ENCODE measurements at regions not wholly inside any gene's neighbourhood (a gene's known extent, or its start where the extent isn't known, plus 50 kb on each side); places are given as distances from the start of the nearest gene placed in this dataset.

GRCh38 chr2:122451040-122451439 lies 695.6 kb downstream of the TSN start:
- TF ChIP-seq, protein P1, sequence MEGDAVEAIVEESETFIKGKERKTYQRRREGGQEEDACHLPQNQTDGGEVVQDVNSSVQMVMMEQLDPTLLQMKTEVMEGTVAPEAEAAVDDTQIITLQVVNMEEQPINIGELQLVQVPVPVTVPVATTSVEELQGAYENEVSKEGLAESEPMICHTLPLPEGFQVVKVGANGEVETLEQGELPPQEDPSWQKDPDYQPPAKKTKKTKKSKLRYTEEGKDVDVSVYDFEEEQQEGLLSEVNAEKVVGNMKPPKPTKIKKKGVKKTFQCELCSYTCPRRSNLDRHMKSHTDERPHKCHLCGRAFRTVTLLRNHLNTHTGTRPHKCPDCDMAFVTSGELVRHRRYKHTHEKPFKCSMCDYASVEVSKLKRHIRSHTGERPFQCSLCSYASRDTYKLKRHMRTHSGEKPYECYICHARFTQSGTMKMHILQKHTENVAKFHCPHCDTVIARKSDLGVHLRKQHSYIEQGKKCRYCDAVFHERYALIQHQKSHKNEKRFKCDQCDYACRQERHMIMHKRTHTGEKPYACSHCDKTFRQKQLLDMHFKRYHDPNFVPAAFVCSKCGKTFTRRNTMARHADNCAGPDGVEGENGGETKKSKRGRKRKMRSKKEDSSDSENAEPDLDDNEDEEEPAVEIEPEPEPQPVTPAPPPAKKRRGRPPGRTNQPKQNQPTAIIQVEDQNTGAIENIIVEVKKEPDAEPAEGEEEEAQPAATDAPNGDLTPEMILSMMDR (IDR thresholded peaks at IDR 0.05; ENCODE audit: control extremely low read depth, extremely low read depth, low read depth, missing control alignments) = peak; percentile 46
- CTCF ChIA-PET = interaction anchor here (0.8 to 1.8 kb wide), 3 partner anchors 13 to 17 kb away, joined by 3 to 5 read pairs (median 4); no protein-coding TSS in a partner anchor
- DNase-seq (ENCODE audit: extremely low spot score) = peak; percentile 8
- POLR2A ChIA-PET = no interaction called here

DNA sequence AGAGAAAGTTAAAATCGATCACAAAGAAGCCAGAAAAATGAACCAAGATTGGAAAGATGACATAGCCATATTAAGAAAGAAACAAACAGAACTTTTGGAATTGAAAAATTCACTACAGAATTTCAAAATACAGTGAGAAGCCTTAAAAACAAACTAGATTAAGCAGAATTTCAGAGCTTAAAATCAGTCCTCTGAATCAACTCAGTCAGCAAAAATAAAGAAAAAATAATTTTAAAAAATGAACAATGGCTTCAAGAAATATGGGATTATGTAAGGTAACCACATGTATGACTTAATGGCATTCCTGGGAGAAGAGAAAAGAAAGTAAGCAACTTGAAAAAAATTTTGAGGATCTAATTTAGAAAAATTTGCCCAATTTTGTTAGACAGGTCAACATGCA lies 696.2 kb downstream of the TSN start:
- ChIA-PET CTCF (interaction anchor here (1.8 kb wide), 1 partner anchor 13 kb away, joined by 4 read pairs; no protein-coding TSS in a partner anchor), POLR2A (no interaction called here)
- TF ChIP-seq, protein P1 (IDR thresholded peaks at IDR 0.05; ENCODE audit: control extremely low read depth, extremely low read depth, low read depth, missing control alignments) = no peak
- no peak for DNase-seq (ENCODE audit: extremely low spot score)

GRCh38 chr2:122469147-122469546 lies 713.7 kb downstream of the TSN start:
- TF ChIP-seq, protein P1 (IDR thresholded peaks at IDR 0.05; ENCODE audit: control extremely low read depth, extremely low read depth, low read depth, missing control alignments) = no peak
- no peak for DNase-seq (ENCODE audit: extremely low spot score)
- POLR2A ChIA-PET = no interaction called here
- CTCF ChIA-PET = no interaction called here

GRCh38 chr2:122471753-122472152 lies 716.3 kb downstream of the TSN start:
- no peak for DNase-seq (ENCODE audit: extremely low spot score)
- CTCF ChIA-PET = no interaction called here
- TF ChIP-seq, protein P1 (IDR thresholded peaks at IDR 0.05; ENCODE audit: control extremely low read depth, extremely low read depth, low read depth, missing control alignments) = no peak
- POLR2A ChIA-PET = no interaction called here

GRCh38 chr2:122478117-122478516 lies 722.7 kb downstream of the TSN start:
- ChIA-PET CTCF (interaction anchor here (1.0 to 2.4 kb wide), 3 partner anchors 8 to 15 kb away, joined by 3 to 7 read pairs (median 3); no protein-coding TSS in a partner anchor), POLR2A (no interaction called here)
- TF ChIP-seq, protein P1 (IDR thresholded peaks at IDR 0.05; ENCODE audit: control extremely low read depth, extremely low read depth, low read depth, missing control alignments) = no peak

GRCh38 chr2:122478771-122479170 lies 723.3 kb downstream of the TSN start:
- no peak for DNase-seq (ENCODE audit: extremely low spot score)
- CTCF ChIA-PET = interaction anchor here (1.0 to 2.4 kb wide), 3 partner anchors 9 to 15 kb away, joined by 3 to 7 read pairs (median 3); no protein-coding TSS in a partner anchor
- TF ChIP-seq, protein P1 (IDR thresholded peaks at IDR 0.05; ENCODE audit: control extremely low read depth, extremely low read depth, low read depth, missing control alignments) = no peak
- POLR2A ChIA-PET = no interaction called here

More at GRCh38 chr2:122478117-122478516, 722.7 kb downstream of the TSN start:
- DNase-seq (ENCODE audit: extremely low spot score) = no peak

Data from GM10248 (cell line).